K562 (cell line): ENCODE measurements at regions not wholly inside any gene's neighbourhood (a gene's known extent, or its start where the extent isn't known, plus 50 kb on each side); places are given as distances from the start of the nearest gene placed in this dataset.
A peak's percentile ranks its signal among the peaks of the same experiment; 100 is the strongest.

ENCODE experiments used
- ATAC-seq: fragments of 200-7000 bp; cut with Tn5 transposase; 3 replicates; pipeline ENCODE4 v1.9.1; 2020; ENCODE audit warnings: moderate library complexity
- BruUV-seq: library from RNA; stranded (reverse); fragments of 400-500 nt; replicated peaks from 2 replicates; lab custom pipeline; 2021; lab: Mats Ljungman, UMichigan
- CTCF ChIA-PET: fragments of 300-600 bp; formaldehyde crosslinking; extraction: SDS; loops from one replicate; lab custom pipeline; 2021; ENCODE audit warnings: low intra/inter-chr PET ratio; lab: Yijun Ruan, JAX
- POLR2A ChIA-PET: fragments of 300-600, 350-650 bp; sonication (Branson Sonifier 250); formaldehyde crosslinking; extraction: SDS; loops from one replicate; lab custom pipeline; 2021; ENCODE audit warnings: antibody characterized with exemption, inconsistent platforms; lab: Yijun Ruan, JAX
- DNase-seq, 4 experiments: peaks; one replicate each; pipeline versions ENCODE4 v3.0.0 to v3.0.0-alpha.2; 2011 to 2018; ENCODE audit warnings: low spot score in 3 of 4, mixed read lengths in 3 of 4; ENCODE audit errors: extremely low read depth in 1 of 4
- FAIRE-seq: peaks from 2 replicates; lab custom pipeline; 2011; peaks lifted over from hg19 to GRCh38; lab: Jason Lieb, UNC
- H2AFZ ChIP-seq: 2 replicates; pipeline ENCODE4 v1.6.0; 2011; ENCODE audit warnings: low read depth, low read length, control low read depth, inconsistent platforms
- H3K27ac ChIP-seq: fragments of 200-600 bp; 3 replicates; pipeline ENCODE4 v1.8.0; 2011; ENCODE audit warnings: low read depth, mild to moderate bottlenecking, control low read depth, inconsistent platforms, low read length, moderate library complexity, mixed read lengths; ENCODE audit errors: extremely low read depth
- H3K27me3 ChIP-seq, 2 experiments: fragments of 300-600 bp in 1 of 2; 2 replicates in 1 of 2; 3 replicates in 1 of 2; pipeline versions ENCODE4 v1.6.0 to v1.8.0; 2011; ENCODE audit warnings: inconsistent platforms in 2 of 2, low read length in 2 of 2, mild to moderate bottlenecking in 1 of 2, mixed read lengths in 1 of 2, moderate library complexity in 1 of 2; ENCODE audit not compliant: control insufficient read depth in 2 of 2, insufficient read depth in 2 of 2
- H3K36me3 ChIP-seq: fragments of 300-600 bp; 3 replicates; pipeline ENCODE4 v1.8.0; 2011; ENCODE audit warnings: mild to moderate bottlenecking, low read length, inconsistent platforms; ENCODE audit not compliant: control insufficient read depth, insufficient read depth
- H3K4me1 ChIP-seq, 2 experiments: fragments of 200-600 bp in 1 of 2; replicated peaks in 1 of 2; 2 replicates in 1 of 2; 3 replicates in 1 of 2; pipeline versions ENCODE4 v1.5.1 to v1.8.0; 2011; ENCODE audit warnings: inconsistent platforms in 2 of 2, low read length in 2 of 2, mild to moderate bottlenecking in 1 of 2, mixed read lengths in 1 of 2, moderate library complexity in 1 of 2; ENCODE audit not compliant: control insufficient read depth in 2 of 2, insufficient read depth in 2 of 2
- H3K4me2 ChIP-seq: 2 replicates; pipeline ENCODE4 v1.6.1; 2011; ENCODE audit warnings: low read length, control low read depth, inconsistent platforms, mixed read lengths; ENCODE audit not compliant: insufficient read depth
- H3K4me3 ChIP-seq: fragments of 200-600 bp; sonication (generic), shearing (Covaris generic); 2 replicates; pipeline ENCODE4 v1.5.1; 2016; ENCODE audit warnings: control low read depth, inconsistent platforms
- H3K79me2 ChIP-seq: fragments of 200-600 bp; 3 replicates; pipeline ENCODE4 v1.8.0; 2011; ENCODE audit warnings: low read length, inconsistent platforms; ENCODE audit not compliant: control insufficient read depth, insufficient read depth
- H3K9ac ChIP-seq, 2 experiments: 2 replicates each; pipeline versions ENCODE4 v1.6.0 to v1.6.1; 2011; ENCODE audit warnings: low read depth in 2 of 2, low read length in 2 of 2, control low read depth in 1 of 2, inconsistent platforms in 1 of 2, mild to moderate bottlenecking in 1 of 2, mixed read lengths in 1 of 2; ENCODE audit not compliant: insufficient read depth in 1 of 2
- H3K9me1 ChIP-seq: one replicate; pipeline ENCODE4 v1.6.0; 2011; ENCODE audit warnings: inconsistent platforms, mild to moderate bottlenecking, low read length, moderate library complexity; ENCODE audit not compliant: control insufficient read depth, insufficient read depth
- H3K9me3 ChIP-seq: replicated peaks from 2 replicates; pipeline ENCODE4 v1.5.1; 2011; ENCODE audit warnings: low read depth, low read length, inconsistent platforms; ENCODE audit not compliant: control insufficient read depth, insufficient read depth
- H4K20me1 ChIP-seq: replicated peaks from 2 replicates; pipeline ENCODE4 v1.6.1; 2011; ENCODE audit warnings: low read length, inconsistent platforms, mixed read lengths; ENCODE audit not compliant: control insufficient read depth, insufficient read depth
- EZH2 ChIP-seq: IDR thresholded peaks from 2 replicates; pipeline ENCODE4 v1.6.1; 2012; ENCODE audit warnings: low read depth, mild to moderate bottlenecking, inconsistent platforms, low read length, borderline replicate concordance
- IRF9 ChIP-seq: fragments of 450-650 bp; IDR thresholded peaks from 2 replicates; pipeline ENCODE4 v1.6.1; 2016; ENCODE audit warnings: missing biosample characterization, missing genetic modification characterization
- PHF21A ChIP-seq: fragments of 450-650 bp; IDR thresholded peaks from 2 replicates; pipeline ENCODE4 v1.6.1; 2017; ENCODE audit warnings: low read depth, borderline replicate concordance
- SREBF1 ChIP-seq: fragments of 150-350 bp; IDR thresholded peaks from 2 replicates; pipeline ENCODE4 v1.6.1; 2014; ENCODE audit warnings: antibody characterized with exemption, low read depth, low read length, borderline replicate concordance
- TCFL5 ChIP-seq: fragments of 250-450 bp; sonication (Bioruptor Pico); conservative IDR thresholded peaks from 2 replicates; pipeline ENCODE4 v1.6.1; 2021; ENCODE audit warnings: mild to moderate bottlenecking, moderate library complexity, matching md5 sums
- ZNF77 ChIP-seq: fragments of 250-450 bp; sonication (Bioruptor Pico); IDR thresholded peaks from 2 replicates; pipeline ENCODE4 v1.5.0; 2020
- WGBS: fragments of 100-300 bp; shearing (Covaris generic); methylation state at CpG from one replicate; pipeline ENCODE4 v1.1.6; 2016; ENCODE audit warnings: low coverage, mixed read lengths; ENCODE audit not compliant: insufficient coverage; ENCODE audit errors: missing lambda C conversion rate; 5-methylcytosine and 5-hydroxymethylcytosine counted together
- in situ Hi-C: fragments of 300-500 bp; cut with MboI; formaldehyde crosslinking; loops from 4 replicates; pipeline ENCODE4 v1.15.0; 2018; ENCODE audit warnings: inconsistent platforms, mixed read lengths
- intact Hi-C: fragments of 100-400 bp; cut with micrococcal nuclease; formaldehyde crosslinking; loops from 2 replicates; pipeline ENCODE4 v1.14.2; 2022
- TF ChIP-seq, protein P1 (sequence below): fragments of 450-650 bp; IDR thresholded peaks from 2 replicates; pipeline ENCODE4 v1.6.1; 2016; ENCODE audit warnings: borderline replicate concordance

DNA sequence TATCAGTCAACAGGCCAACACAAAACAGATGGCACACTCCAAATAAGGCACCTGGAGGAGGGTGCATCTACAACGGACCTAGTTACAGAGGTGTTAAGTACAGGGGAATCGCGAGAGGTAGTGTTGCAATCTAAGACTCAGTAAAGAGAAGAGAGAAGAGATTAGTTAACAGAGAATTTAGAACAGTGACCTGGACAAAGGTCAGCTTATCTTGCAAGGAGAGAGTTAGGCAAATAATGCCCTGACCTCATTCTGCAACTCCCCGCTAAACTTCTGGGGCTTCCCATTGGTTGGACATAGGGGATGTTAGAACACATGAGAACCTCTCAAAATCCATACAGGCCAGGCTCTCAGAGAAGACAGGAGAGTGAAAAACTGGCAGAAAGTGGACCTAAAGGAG is 289.4 kb upstream of the GK2 start:
- no TSS peak for BruUV-seq
- H3K9ac ChIP-seq, result no peak overlapping the region
- no peaks in the 10 kb centered on the region for H3K4me1 ChIP-seq
- no peak overlapping the region for H3K4me2 ChIP-seq
- no peak overlapping the region for H3K4me3 ChIP-seq
- H3K79me2 ChIP-seq, result no peaks in the 10 kb centered on the region
- in situ Hi-C loops (no loop called here), intact Hi-C loops (no loop called here)
- 37% methylated on average over 4 of the region's 4 CpGs for WGBS
- CTCF ChIA-PET, result no interaction called here
- TF ChIP-seq PHF21A (no peak), IRF9 (tag) (no peak), ZNF77 (CRISPR knock-in tag) (no peak), SREBF1 (no peak), EZH2 (no peak), TCFL5 (no peak)
- TF ChIP-seq, protein P1, sequence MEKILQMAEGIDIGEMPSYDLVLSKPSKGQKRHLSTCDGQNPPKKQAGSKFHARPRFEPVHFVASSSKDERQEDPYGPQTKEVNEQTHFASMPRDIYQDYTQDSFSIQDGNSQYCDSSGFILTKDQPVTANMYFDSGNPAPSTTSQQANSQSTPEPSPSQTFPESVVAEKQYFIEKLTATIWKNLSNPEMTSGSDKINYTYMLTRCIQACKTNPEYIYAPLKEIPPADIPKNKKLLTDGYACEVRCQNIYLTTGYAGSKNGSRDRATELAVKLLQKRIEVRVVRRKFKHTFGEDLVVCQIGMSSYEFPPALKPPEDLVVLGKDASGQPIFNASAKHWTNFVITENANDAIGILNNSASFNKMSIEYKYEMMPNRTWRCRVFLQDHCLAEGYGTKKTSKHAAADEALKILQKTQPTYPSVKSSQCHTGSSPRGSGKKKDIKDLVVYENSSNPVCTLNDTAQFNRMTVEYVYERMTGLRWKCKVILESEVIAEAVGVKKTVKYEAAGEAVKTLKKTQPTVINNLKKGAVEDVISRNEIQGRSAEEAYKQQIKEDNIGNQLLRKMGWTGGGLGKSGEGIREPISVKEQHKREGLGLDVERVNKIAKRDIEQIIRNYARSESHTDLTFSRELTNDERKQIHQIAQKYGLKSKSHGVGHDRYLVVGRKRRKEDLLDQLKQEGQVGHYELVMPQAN, result no peak
- no peaks in the 10 kb centered on the region for H3K9me3 ChIP-seq
- DNase-seq (no peak), FAIRE-seq (no peak), ATAC-seq (no peak)
- H3K27ac ChIP-seq, result no peak overlapping the region
- H3K9me1 ChIP-seq, result no peaks in the 10 kb centered on the region
- H2AFZ ChIP-seq, result 0 out of 2 replicates have a peak overlapping the region, but pooled peaks have one; percentile 4
- no peaks in the 10 kb centered on the region for H4K20me1 ChIP-seq
- H3K27me3 ChIP-seq, result no peaks in the 10 kb centered on the region
- POLR2A ChIA-PET, result no interaction called here
- H3K36me3 ChIP-seq, result no peaks in the 10 kb centered on the region
